Activated CD4-positive, alpha-beta T cell treated with anti-CD3 and anti-CD28 coated beads, Interleukin-2, Interleukin-4, amounts not matched to agents 100 ng/mL and 50 ng/mL, durations not matched to agents 16 hours and 8 hours (primary cell): ENCODE measurements at regions not wholly inside any gene's neighbourhood (a gene's known extent, or its start where the extent isn't known, plus 50 kb on each side); places are given as distances from the start of the nearest gene placed in this dataset.
"Not testable (repeated sequence)": the region's sequence is repeated elsewhere in the genome, so short reads cannot be mapped to it uniquely, and the experiment has no call there.

ENCODE experiments used
- DNase-seq: peaks from one replicate; pipeline ENCODE4 v3.0.0-alpha.2; 2020; ENCODE audit warnings: low spot score

GRCh38 chr5:166750376-166750775 lies 1541.1 kb upstream of the WWC1 start:
- no peak for DNase-seq

GRCh38 chr5:166758151-166758550 lies 1533.3 kb upstream of the WWC1 start:
- DNase-seq = no peak

GRCh38 chr5:166767858-166768257 lies 1523.6 kb upstream of the WWC1 start:
- DNase-seq = no peak

- no peak for DNase-seq
Observed at GRCh38 chr5:166768536-166768935, 1522.9 kb upstream of the WWC1 start.

- peak; percentile 28 for DNase-seq
Observed at GRCh38 chr5:166772770-166773169, 1518.7 kb upstream of the WWC1 start.

GRCh38 chr5:166781737-166782136 lies 1509.7 kb upstream of the WWC1 start:
- DNase-seq = no peak

- DNase-seq = no peak
Observed at GRCh38 chr5:166784545-166785078, 1506.8 kb upstream of the WWC1 start.

GRCh38 chr5:166786178-166786577 lies 1505.3 kb upstream of the WWC1 start:
- DNase-seq = no peak

- DNase-seq = no peak
Observed at GRCh38 chr5:166786889-166787288, 1504.6 kb upstream of the WWC1 start.

- DNase-seq = no peak
Observed at GRCh38 chr5:166788050-166788449, 1503.4 kb upstream of the WWC1 start.

GRCh38 chr5:166795756-166796155 lies 1495.7 kb upstream of the WWC1 start:
- DNase-seq = no peak

GRCh38 chr5:166803058-166803457 lies 1488.4 kb upstream of the WWC1 start:
- no peak for DNase-seq

- not testable (repeated sequence) for DNase-seq
Observed at GRCh38 chr5:166804223-166804622, 1487.2 kb upstream of the WWC1 start.

GRCh38 chr5:166804693-166805092 lies 1486.8 kb upstream of the WWC1 start:
- DNase-seq = not testable (repeated sequence)

GRCh38 chr5:166810093-166810658 lies 1481.3 kb upstream of the WWC1 start:
- not testable (repeated sequence) for DNase-seq

- DNase-seq = no peak
Observed at GRCh38 chr5:166810721-166811120, 1480.7 kb upstream of the WWC1 start.

GRCh38 chr5:166823360-166823759 lies 1468.1 kb upstream of the WWC1 start:
- DNase-seq = no peak

GRCh38 chr5:166834246-166834645 lies 1457.2 kb upstream of the WWC1 start:
- no peak for DNase-seq

- DNase-seq = no peak
Observed at GRCh38 chr5:166845044-166845443, 1446.4 kb upstream of the WWC1 start.

GRCh38 chr5:166856791-166857190 lies 1434.7 kb upstream of the WWC1 start:
- DNase-seq = no peak

- no peak for DNase-seq
Observed at GRCh38 chr5:166860426-166860825, 1431.0 kb upstream of the WWC1 start.

- DNase-seq = no peak
Observed at GRCh38 chr5:166862581-166862980, 1428.9 kb upstream of the WWC1 start.

- DNase-seq = no peak
Observed at GRCh38 chr5:166865206-166865605, 1426.2 kb upstream of the WWC1 start.

- no peak for DNase-seq
Observed at GRCh38 chr5:166880456-166880855, 1411.0 kb upstream of the WWC1 start.
